HG02798 (cell line): ENCODE measurements at regions not wholly inside any gene's neighbourhood (a gene's known extent, or its start where the extent isn't known, plus 50 kb on each side); places are given as distances from the start of the nearest gene placed in this dataset.

Experiments
- ATAC-seq: cut with Tn5 transposase; IDR thresholded peaks from one replicate; pipeline ENCODE4 v1.9.1; 2021; ENCODE audit warnings: mild to moderate bottlenecking; ENCODE audit not compliant: unreplicated experiment, poor library complexity

GRCh38 chr1:199698222-199698621 is 329.3 kb upstream of the NR5A2 start:
- no peak for ATAC-seq

- ATAC-seq, result no peak
Observed at GRCh38 chr1:199700551-199700950, 327.0 kb upstream of the NR5A2 start.

- no peak for ATAC-seq
Observed at GRCh38 chr1:199701726-199702125, 325.8 kb upstream of the NR5A2 start.

GRCh38 chr1:199704231-199704630 is 323.3 kb upstream of the NR5A2 start:
- no peak for ATAC-seq

- no peak for ATAC-seq
Observed at GRCh38 chr1:199705825-199706224, 321.7 kb upstream of the NR5A2 start.

GRCh38 chr1:199706826-199707606 is 320.5 kb upstream of the NR5A2 start:
- no peak for ATAC-seq

- no peak for ATAC-seq
Observed at GRCh38 chr1:199710974-199711373, 316.5 kb upstream of the NR5A2 start.

- no peak for ATAC-seq
Observed at GRCh38 chr1:199716729-199717128, 310.8 kb upstream of the NR5A2 start.

- ATAC-seq, result no peak
Observed at GRCh38 chr1:199719156-199719842, 308.2 kb upstream of the NR5A2 start.

GRCh38 chr1:199720496-199720895 is 307.0 kb upstream of the NR5A2 start:
- no peak for ATAC-seq

- no peak for ATAC-seq
Observed at GRCh38 chr1:199721001-199721400, 306.5 kb upstream of the NR5A2 start.

- ATAC-seq, result no peak
Observed at GRCh38 chr1:199723250-199723956, 304.1 kb upstream of the NR5A2 start.

GRCh38 chr1:199724049-199724448 is 303.5 kb upstream of the NR5A2 start:
- no peak for ATAC-seq

- peak; percentile 75 for ATAC-seq
Observed at GRCh38 chr1:199725002-199725565, 302.4 kb upstream of the NR5A2 start.

GRCh38 chr1:199727682-199728081 is 299.8 kb upstream of the NR5A2 start:
- no peak for ATAC-seq

- ATAC-seq, result no peak
Observed at GRCh38 chr1:199728345-199728744, 299.2 kb upstream of the NR5A2 start.

- no peak for ATAC-seq
Observed at GRCh38 chr1:199733125-199733524, 294.4 kb upstream of the NR5A2 start.

- no peak for ATAC-seq
Observed at GRCh38 chr1:199734186-199734585, 293.3 kb upstream of the NR5A2 start.

- ATAC-seq, result no peak
Observed at GRCh38 chr1:199735660-199736059, 291.9 kb upstream of the NR5A2 start.

- ATAC-seq, result no peak
Observed at GRCh38 chr1:199736646-199737045, 290.9 kb upstream of the NR5A2 start.

GRCh38 chr1:199741586-199741985 is 285.9 kb upstream of the NR5A2 start:
- no peak for ATAC-seq
